ENCODE measurements at regions not wholly inside any gene's neighbourhood (a gene's known extent, or its start where the extent isn't known, plus 50 kb on each side); places are given as distances from the start of the nearest gene placed in this dataset.

DNA sequence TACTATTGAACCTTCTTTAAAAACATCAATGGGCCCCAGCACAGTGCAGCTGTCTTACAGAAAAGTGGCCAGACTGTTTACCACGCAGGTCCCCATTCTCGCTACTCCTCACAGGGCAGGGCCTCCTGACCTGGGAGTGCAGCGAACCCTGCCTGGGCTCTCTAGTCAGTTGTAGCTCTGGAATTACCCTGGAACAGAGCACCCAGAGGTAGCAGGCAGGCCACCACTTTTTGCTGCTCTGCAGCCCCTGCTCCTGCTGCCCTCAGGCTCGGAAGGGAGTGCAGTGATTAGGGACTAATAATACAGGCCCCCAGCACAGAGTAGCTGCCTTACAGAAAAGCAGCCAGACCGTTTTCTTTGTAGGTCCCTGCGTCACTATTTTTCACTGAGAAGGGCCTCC, 1563.0 kb downstream of the SUCLG1 start:
- FAIRE-seq = no peak
- Histone ChIP-seq H3K27ac (ENCODE audit: control insufficient read depth, insufficient read depth, low read length) (no peak overlapping the region), H2AFZ (ENCODE audit: control insufficient read depth, low read length) (no peak overlapping the region), H3K9ac (ENCODE audit: control insufficient read depth, extremely low read depth, insufficient read depth, low read length) (no peak overlapping the region), H3K4me2 (ENCODE audit: control insufficient read depth, extremely low read depth, insufficient read depth, low read depth, low read length) (no peak overlapping the region), H3K9me1 (ENCODE audit: control insufficient read depth, extremely low read depth, insufficient read depth, low read length) (no peaks in the 10 kb centered on the region), H3K9me3 (ENCODE audit: control insufficient read depth, low read depth, low read length) (no peaks in the 10 kb centered on the region), H3K36me3 (ENCODE audit: control insufficient read depth in 2 of 2, extremely low read depth in 1 of 2, insufficient read depth in 2 of 2, low read length in 2 of 2) (no peaks in the 10 kb centered on the region), H3K79me2 (ENCODE audit: control insufficient read depth, insufficient read depth, low read length) (no peaks in the 10 kb centered on the region), H3K4me3 (ENCODE audit: control insufficient read depth in 2 of 3, extremely low read depth in 1 of 3, insufficient read depth in 2 of 3, low read depth in 1 of 3, low read length in 3 of 3) (no peak overlapping the region), H3K27me3 (ENCODE audit: control insufficient read depth, extremely low read depth, insufficient read depth, low read length) (no peaks in the 10 kb centered on the region), H3K4me1 (ENCODE audit: control insufficient read depth, extremely low read depth, insufficient read depth, low read length) (no peaks in the 10 kb centered on the region), H4K20me1 (ENCODE audit: control insufficient read depth, extremely low read depth, insufficient read depth, low read length) (no peaks in the 10 kb centered on the region)
- no peak for DNase-seq (ENCODE audit: low read depth, low spot score)
- dilution Hi-C loops (cut with MboI; ENCODE audit: extremely low pct_ligation_motif_present, low sequenced_read_pairs) = no loop called here
- TF ChIP-seq EZH2 (IDR thresholded peaks at IDR 0.05; ENCODE audit: low read length) = no peak
- TF ChIP-seq, protein P1, sequence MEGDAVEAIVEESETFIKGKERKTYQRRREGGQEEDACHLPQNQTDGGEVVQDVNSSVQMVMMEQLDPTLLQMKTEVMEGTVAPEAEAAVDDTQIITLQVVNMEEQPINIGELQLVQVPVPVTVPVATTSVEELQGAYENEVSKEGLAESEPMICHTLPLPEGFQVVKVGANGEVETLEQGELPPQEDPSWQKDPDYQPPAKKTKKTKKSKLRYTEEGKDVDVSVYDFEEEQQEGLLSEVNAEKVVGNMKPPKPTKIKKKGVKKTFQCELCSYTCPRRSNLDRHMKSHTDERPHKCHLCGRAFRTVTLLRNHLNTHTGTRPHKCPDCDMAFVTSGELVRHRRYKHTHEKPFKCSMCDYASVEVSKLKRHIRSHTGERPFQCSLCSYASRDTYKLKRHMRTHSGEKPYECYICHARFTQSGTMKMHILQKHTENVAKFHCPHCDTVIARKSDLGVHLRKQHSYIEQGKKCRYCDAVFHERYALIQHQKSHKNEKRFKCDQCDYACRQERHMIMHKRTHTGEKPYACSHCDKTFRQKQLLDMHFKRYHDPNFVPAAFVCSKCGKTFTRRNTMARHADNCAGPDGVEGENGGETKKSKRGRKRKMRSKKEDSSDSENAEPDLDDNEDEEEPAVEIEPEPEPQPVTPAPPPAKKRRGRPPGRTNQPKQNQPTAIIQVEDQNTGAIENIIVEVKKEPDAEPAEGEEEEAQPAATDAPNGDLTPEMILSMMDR (optimal IDR thresholded peaks at IDR 0.05 in 1 of 3, IDR thresholded peaks at IDR 0.05 in 1 of 3, conservative IDR thresholded peaks at IDR 0.05 in 1 of 3; ENCODE audit: extremely low read depth in 1 of 3, insufficient read depth in 2 of 3, low read length in 3 of 3) = no peak

DNA sequence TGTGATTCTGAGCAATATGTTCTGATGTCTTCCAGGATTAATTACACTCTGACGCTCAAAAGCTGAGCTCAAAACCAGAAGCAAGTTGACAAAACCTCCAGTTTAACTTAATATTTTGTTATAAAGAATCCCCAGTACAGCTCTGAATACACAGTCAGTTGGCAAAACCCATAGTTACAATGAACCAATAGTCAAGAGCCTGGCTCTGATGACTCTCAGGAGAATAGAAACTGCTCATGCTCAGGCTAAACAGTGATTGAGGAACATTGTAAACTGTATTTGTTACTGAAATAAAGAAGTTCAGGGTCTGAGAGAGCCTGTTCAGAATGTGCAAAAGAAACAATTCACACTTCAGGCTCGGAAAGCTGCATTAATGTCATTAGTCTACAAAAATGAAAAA, 1565.9 kb downstream of the SUCLG1 start:
- Histone ChIP-seq H3K27me3 (ENCODE audit: control insufficient read depth, extremely low read depth, insufficient read depth, low read length) (no peaks in the 10 kb centered on the region), H3K9ac (ENCODE audit: control insufficient read depth, extremely low read depth, insufficient read depth, low read length) (no peak overlapping the region), H3K79me2 (ENCODE audit: control insufficient read depth, insufficient read depth, low read length) (no peaks in the 10 kb centered on the region), H3K4me3 (ENCODE audit: control insufficient read depth in 2 of 3, extremely low read depth in 1 of 3, insufficient read depth in 2 of 3, low read depth in 1 of 3, low read length in 3 of 3) (no peak overlapping the region), H3K9me1 (ENCODE audit: control insufficient read depth, extremely low read depth, insufficient read depth, low read length) (no peaks in the 10 kb centered on the region), H3K36me3 (ENCODE audit: control insufficient read depth in 2 of 2, extremely low read depth in 1 of 2, insufficient read depth in 2 of 2, low read length in 2 of 2) (no peaks in the 10 kb centered on the region), H3K4me1 (ENCODE audit: control insufficient read depth, extremely low read depth, insufficient read depth, low read length) (no peaks in the 10 kb centered on the region), H2AFZ (ENCODE audit: control insufficient read depth, low read length) (no peak overlapping the region), H4K20me1 (ENCODE audit: control insufficient read depth, extremely low read depth, insufficient read depth, low read length) (no peaks in the 10 kb centered on the region), H3K9me3 (ENCODE audit: control insufficient read depth, low read depth, low read length) (no peaks in the 10 kb centered on the region), H3K4me2 (ENCODE audit: control insufficient read depth, extremely low read depth, insufficient read depth, low read depth, low read length) (no peak overlapping the region), H3K27ac (ENCODE audit: control insufficient read depth, insufficient read depth, low read length) (no peak overlapping the region)
- FAIRE-seq = no peak
- dilution Hi-C loops (cut with MboI; ENCODE audit: extremely low pct_ligation_motif_present, low sequenced_read_pairs) = no loop called here
- DNase-seq (ENCODE audit: low read depth, low spot score) = no peak
- TF ChIP-seq EZH2 (IDR thresholded peaks at IDR 0.05; ENCODE audit: low read length) = no peak
- TF ChIP-seq, protein P1 (optimal IDR thresholded peaks at IDR 0.05 in 1 of 3, IDR thresholded peaks at IDR 0.05 in 1 of 3, conservative IDR thresholded peaks at IDR 0.05 in 1 of 3; ENCODE audit: extremely low read depth in 1 of 3, insufficient read depth in 2 of 3, low read length in 3 of 3) = no peak
